Breast epithelium (tissue), 4 donors: ENCODE measurements at regions not wholly inside any gene's neighbourhood (a gene's known extent, or its start where the extent isn't known, plus 50 kb on each side); places are given as distances from the start of the nearest gene placed in this dataset.

ENCODE experiments used
- DNase-seq, 2 donors: peaks; one replicate each; pipeline ENCODE4 v3.0.0-alpha.2; 2019; ENCODE audit warnings: low spot score in 2 of 2
- H3K27ac ChIP-seq, 2 donors: fragments of 200-600 bp; sonication (generic) in 1 of 2; one replicate each; pipeline ENCODE4 v1.5.1; 2016 to 2019; ENCODE audit warnings: mild to moderate bottlenecking in 1 of 2
- H3K27me3 ChIP-seq, 2 donors: fragments of 200-600 bp; sonication (generic) in 1 of 2; one replicate each; pipeline versions ENCODE4 v1.5.1 to v1.6.0; 2017 to 2019; ENCODE audit warnings: control low read depth in 1 of 2, mild to moderate bottlenecking in 1 of 2
- H3K36me3 ChIP-seq: fragments of 200-600 bp; one replicate; pipeline ENCODE4 v1.5.1; 2019
- H3K4me1 ChIP-seq, 2 donors: fragments of 200-600 bp; sonication (generic); one replicate each; pipeline ENCODE4 v1.5.1; 2016 to 2019; ENCODE audit warnings: control low read depth in 1 of 2
- H3K4me3 ChIP-seq, 3 donors: fragments of 200-600 bp; sonication (generic); 1 replicate in 2 of 3; 2 replicates in 1 of 3; pipeline ENCODE4 v1.5.1; 2016 to 2019; ENCODE audit warnings: mild to moderate bottlenecking in 3 of 3, moderate library complexity in 2 of 3
- H3K9me3 ChIP-seq, 2 donors: fragments of 200-600 bp; sonication (generic) in 1 of 2; one replicate each; pipeline ENCODE4 v1.5.1; 2016 to 2019; ENCODE audit warnings: control low read depth in 1 of 2
- POLR2A ChIP-seq: fragments of 450-650 bp; IDR thresholded peaks from one replicate; pipeline ENCODE4 v1.6.1; 2016; ENCODE audit warnings: antibody characterized with exemption, mild to moderate bottlenecking, moderate library complexity
- POLR2AphosphoS5 ChIP-seq, 3 donors: sonication (generic); formaldehyde crosslinking; IDR thresholded peaks; one replicate each; pipeline ENCODE4 v1.6.1; 2017; ENCODE audit warnings: antibody characterized with exemption in 3 of 3
- intact Hi-C: fragments of 100-400 bp; cut with DNase I; formaldehyde crosslinking; loops from one replicate; pipeline ENCODE4 v1.15.1; 2023; ENCODE audit warnings: low total_unique reads
- TF ChIP-seq, protein P1 (sequence below), 3 donors: fragments of 450-650 bp; IDR thresholded peaks; one replicate each; pipeline ENCODE4 v1.5.1; 2016 to 2017; ENCODE audit warnings: antibody characterized with exemption in 3 of 3, mild to moderate bottlenecking in 3 of 3, moderate library complexity in 3 of 3

DNA sequence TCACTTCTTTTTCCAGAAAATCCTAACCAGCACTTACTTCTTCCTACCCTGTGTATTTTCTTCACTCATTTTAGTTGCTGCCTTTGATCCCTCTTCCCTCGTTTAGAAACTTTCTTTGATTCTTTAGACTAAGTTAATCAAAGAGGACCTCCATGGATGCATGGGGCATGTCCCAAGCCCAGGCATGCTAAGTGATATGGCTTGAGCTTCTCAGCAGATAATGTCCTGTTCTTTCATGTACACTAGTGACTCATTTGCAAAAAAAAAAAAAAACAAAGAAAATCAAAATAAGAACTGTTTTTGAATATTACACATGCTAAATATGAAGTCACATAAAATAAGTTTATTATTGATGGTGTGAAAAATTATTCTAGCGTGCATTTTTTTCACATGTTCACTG, 800.9 kb downstream of the SATB2 start:
- H3K4me3 ChIP-seq: no peak overlapping the region
- no peak overlapping the region for H3K27ac ChIP-seq
- no peaks in the 10 kb centered on the region for H3K4me1 ChIP-seq
- no peaks in the 10 kb centered on the region for H3K9me3 ChIP-seq
- no peak for TF ChIP-seq POLR2AphosphoS5 (IDR thresholded peaks at IDR 0.05)
- no peak for TF ChIP-seq POLR2A
- TF ChIP-seq, protein P1, sequence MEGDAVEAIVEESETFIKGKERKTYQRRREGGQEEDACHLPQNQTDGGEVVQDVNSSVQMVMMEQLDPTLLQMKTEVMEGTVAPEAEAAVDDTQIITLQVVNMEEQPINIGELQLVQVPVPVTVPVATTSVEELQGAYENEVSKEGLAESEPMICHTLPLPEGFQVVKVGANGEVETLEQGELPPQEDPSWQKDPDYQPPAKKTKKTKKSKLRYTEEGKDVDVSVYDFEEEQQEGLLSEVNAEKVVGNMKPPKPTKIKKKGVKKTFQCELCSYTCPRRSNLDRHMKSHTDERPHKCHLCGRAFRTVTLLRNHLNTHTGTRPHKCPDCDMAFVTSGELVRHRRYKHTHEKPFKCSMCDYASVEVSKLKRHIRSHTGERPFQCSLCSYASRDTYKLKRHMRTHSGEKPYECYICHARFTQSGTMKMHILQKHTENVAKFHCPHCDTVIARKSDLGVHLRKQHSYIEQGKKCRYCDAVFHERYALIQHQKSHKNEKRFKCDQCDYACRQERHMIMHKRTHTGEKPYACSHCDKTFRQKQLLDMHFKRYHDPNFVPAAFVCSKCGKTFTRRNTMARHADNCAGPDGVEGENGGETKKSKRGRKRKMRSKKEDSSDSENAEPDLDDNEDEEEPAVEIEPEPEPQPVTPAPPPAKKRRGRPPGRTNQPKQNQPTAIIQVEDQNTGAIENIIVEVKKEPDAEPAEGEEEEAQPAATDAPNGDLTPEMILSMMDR (IDR thresholded peaks at IDR 0.05): no peak
- H3K36me3 ChIP-seq: no peaks in the 10 kb centered on the region
- H3K27me3 ChIP-seq: no peaks in the 10 kb centered on the region
- DNase-seq: no peak
- intact Hi-C loops: no loop called here

DNA sequence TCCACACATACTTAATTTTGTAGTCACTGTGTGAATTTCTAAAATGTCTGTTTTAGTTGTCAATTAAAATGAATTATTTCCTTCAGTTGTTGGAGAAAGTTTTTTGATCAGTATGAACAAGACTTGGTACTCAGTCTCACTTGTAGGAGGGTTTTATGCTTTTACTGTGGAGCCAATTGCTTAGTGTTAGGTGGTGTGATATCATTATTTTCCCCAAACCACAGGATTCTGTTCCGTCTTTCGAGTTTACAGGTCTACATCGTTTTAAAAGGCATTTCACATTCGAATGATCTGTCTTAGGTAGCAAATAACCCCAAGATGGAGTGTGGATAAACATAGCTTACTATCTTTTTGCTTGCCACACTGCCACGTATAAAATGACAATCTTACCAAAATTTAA, 803.1 kb downstream of the SATB2 start:
- H3K27ac ChIP-seq: no peak overlapping the region
- H3K36me3 ChIP-seq: no peaks in the 10 kb centered on the region
- H3K4me3 ChIP-seq: no peak overlapping the region
- TF ChIP-seq, protein P1 (IDR thresholded peaks at IDR 0.05): no peak
- TF ChIP-seq POLR2A (no peak), POLR2AphosphoS5 (IDR thresholded peaks at IDR 0.05) (no peak)
- intact Hi-C loops: loop anchor here (5.0 kb wide), 1 partner anchor 748 kb away; no protein-coding TSS in a partner anchor
- no peaks in the 10 kb centered on the region for H3K27me3 ChIP-seq
- DNase-seq: no peak
- H3K9me3 ChIP-seq: no peaks in the 10 kb centered on the region
- no peaks in the 10 kb centered on the region for H3K4me1 ChIP-seq

DNA sequence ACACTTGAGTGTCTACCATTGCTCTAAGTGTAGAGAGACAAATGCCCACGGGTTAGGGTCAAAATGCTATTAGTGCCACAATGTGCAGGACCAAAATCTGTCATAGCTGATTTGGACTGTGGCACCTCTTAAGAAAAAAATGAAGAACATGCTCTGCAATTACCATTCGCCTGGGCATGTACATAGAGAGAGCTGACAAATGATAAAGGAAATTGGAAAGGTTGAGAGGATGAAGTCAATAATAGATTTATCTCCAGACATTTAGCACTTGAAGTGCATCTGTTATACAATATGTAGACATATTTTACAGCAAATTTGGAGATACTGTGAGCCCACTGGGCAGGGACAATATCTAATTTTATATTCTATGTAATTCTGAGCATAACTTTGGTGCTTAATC, 804.4 kb downstream of the SATB2 start:
- Histone ChIP-seq H3K27me3 (no peaks in the 10 kb centered on the region), H3K27ac (no peak overlapping the region), H3K4me1 (no peaks in the 10 kb centered on the region), H3K36me3 (peaks cover 4% of the 10 kb centered on the region), H3K4me3 (no peak overlapping the region), H3K9me3 (no peaks in the 10 kb centered on the region)
- DNase-seq: no peak
- intact Hi-C loops: loop anchor here (5.0 kb wide), 1 partner anchor 749 kb away; no protein-coding TSS in a partner anchor
- TF ChIP-seq, protein P1 (IDR thresholded peaks at IDR 0.05): no peak
- no peak for TF ChIP-seq POLR2AphosphoS5 (IDR thresholded peaks at IDR 0.05)
- no peak for TF ChIP-seq POLR2A

DNA sequence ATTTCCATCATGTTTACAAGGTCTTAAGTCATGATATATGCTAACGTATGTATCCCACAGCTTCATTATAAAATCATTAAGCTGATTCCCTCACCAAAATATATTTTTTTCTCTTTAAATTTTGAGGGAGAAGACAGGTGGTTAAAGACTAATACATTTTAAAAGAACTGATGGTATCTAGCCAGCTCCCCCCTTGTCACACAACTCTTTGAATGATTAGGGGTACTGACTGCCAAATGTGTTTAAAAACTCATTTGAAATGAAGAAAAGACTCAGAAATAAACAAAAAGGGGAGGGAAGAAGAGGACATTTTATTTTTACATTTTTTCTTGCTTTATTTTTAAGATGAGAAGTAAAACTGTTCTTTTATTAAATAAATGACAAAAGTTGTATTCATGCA, 805.3 kb downstream of the SATB2 start:
- no peak overlapping the region for H3K4me3 ChIP-seq
- no peaks in the 10 kb centered on the region for H3K27me3 ChIP-seq
- H3K4me1 ChIP-seq: no peaks in the 10 kb centered on the region
- TF ChIP-seq, protein P1 (IDR thresholded peaks at IDR 0.05): no peak
- TF ChIP-seq POLR2A: no peak
- TF ChIP-seq POLR2AphosphoS5 (IDR thresholded peaks at IDR 0.05): no peak
- H3K9me3 ChIP-seq: no peaks in the 10 kb centered on the region
- no peak for DNase-seq
- H3K36me3 ChIP-seq: peaks cover 4% of the 10 kb centered on the region
- H3K27ac ChIP-seq: no peak overlapping the region
- intact Hi-C loops: loop anchor here (5.0 kb wide), 1 partner anchor 750 kb away; no protein-coding TSS in a partner anchor

DNA sequence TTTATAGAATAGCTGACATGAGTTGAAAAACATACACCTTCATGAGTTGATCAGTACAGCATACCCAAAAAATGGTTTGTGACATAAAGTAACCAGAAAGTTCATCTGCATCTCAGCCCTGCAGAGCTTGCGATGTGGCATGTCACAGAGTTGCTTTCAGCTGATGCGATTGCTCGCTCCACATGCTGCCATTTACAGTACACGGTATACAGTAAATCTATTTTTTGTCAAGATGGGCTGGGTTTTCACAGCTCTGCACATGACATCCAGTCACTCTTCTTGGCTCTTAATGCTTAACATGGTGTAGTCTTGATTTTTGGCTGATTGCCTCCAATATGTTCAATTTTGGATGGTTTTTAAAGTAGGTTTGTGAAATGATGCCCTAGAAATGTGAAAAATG, 811.9 kb downstream of the SATB2 start:
- no peaks in the 10 kb centered on the region for H3K9me3 ChIP-seq
- DNase-seq: no peak
- TF ChIP-seq POLR2AphosphoS5 (IDR thresholded peaks at IDR 0.05): no peak
- TF ChIP-seq, protein P1 (IDR thresholded peaks at IDR 0.05): no peak
- no peak for TF ChIP-seq POLR2A
- intact Hi-C loops: no loop called here
- peaks cover 4% of the 10 kb centered on the region for H3K36me3 ChIP-seq
- H3K27me3 ChIP-seq: no peaks in the 10 kb centered on the region
- H3K4me1 ChIP-seq: no peaks in the 10 kb centered on the region
- H3K27ac ChIP-seq: no peak overlapping the region
- no peak overlapping the region for H3K4me3 ChIP-seq
